ENCODE measurements at regions not wholly inside any gene's neighbourhood (a gene's known extent, or its start where the extent isn't known, plus 50 kb on each side); places are given as distances from the start of the nearest gene placed in this dataset.

- TF ChIP-seq RAD21 (CRISPR knock-in tag; IDR thresholded peaks at IDR 0.05) (peak; percentile 85), ZNF629 (CRISPR knock-in tag; conservative IDR thresholded peaks at IDR 0.05) (no peak), FOSL2 (CRISPR knock-in tag; IDR thresholded peaks at IDR 0.05) (peak; percentile 26; the same call in 1 of the 2 replicates), SMAD1 (CRISPR knock-in tag; IDR thresholded peaks at IDR 0.05; ENCODE audit: borderline replicate concordance, low read depth) (no peak), TBX2 (CRISPR knock-in tag; IDR thresholded peaks at IDR 0.05; ENCODE audit: borderline replicate concordance) (no peak), ZNF484 (CRISPR knock-in tag; IDR thresholded peaks at IDR 0.05; ENCODE audit: borderline replicate concordance, low read depth) (no peak), ZFYVE20 (CRISPR knock-in tag; IDR thresholded peaks at IDR 0.05; ENCODE audit: borderline replicate concordance, low read depth) (no peak), ZMAT3 (CRISPR knock-in tag; conservative IDR thresholded peaks at IDR 0.05) (no peak), JUN (CRISPR knock-in tag; IDR thresholded peaks at IDR 0.05) (no peak), MLX (CRISPR knock-in tag; IDR thresholded peaks at IDR 0.05) (no peak), KLF15 (CRISPR knock-in tag; IDR thresholded peaks at IDR 0.05; ENCODE audit: borderline replicate concordance) (no peak), TRIM24 (CRISPR knock-in tag; IDR thresholded peaks at IDR 0.05) (no peak), GABPB1 (CRISPR knock-in tag; IDR thresholded peaks at IDR 0.05) (peak; percentile 31; the same call in 1 of the 2 replicates), SETDB1 (CRISPR knock-in tag; IDR thresholded peaks at IDR 0.05; ENCODE audit: borderline replicate concordance) (no peak), IKZF4 (CRISPR knock-in tag; IDR thresholded peaks at IDR 0.05; ENCODE audit: borderline replicate concordance, low read depth, not compliant biosample characterization) (no peak), MAX (IDR thresholded peaks at IDR 0.05) (0 out of 2 replicates have a peak, but pooled peaks have one; percentile 13), GLI4 (CRISPR knock-in tag; IDR thresholded peaks at IDR 0.05; ENCODE audit: borderline replicate concordance) (no peak), CREBL2 (CRISPR knock-in tag; IDR thresholded peaks at IDR 0.05; ENCODE audit: borderline replicate concordance) (no peak), MTF2 (CRISPR knock-in tag; IDR thresholded peaks at IDR 0.05; ENCODE audit: borderline replicate concordance) (peak; percentile 92; the same call in 1 of the 2 replicates), ZNF660 (CRISPR knock-in tag; IDR thresholded peaks at IDR 0.05; ENCODE audit: borderline replicate concordance, low read depth) (no peak), ZNF30 (CRISPR knock-in tag; IDR thresholded peaks at IDR 0.05) (no peak), SMAD3 (CRISPR knock-in tag; IDR thresholded peaks at IDR 0.05) (0 out of 2 replicates have a peak, but pooled peaks have one; percentile 41), LBX2 (CRISPR knock-in tag; IDR thresholded peaks at IDR 0.05; ENCODE audit: borderline replicate concordance) (no peak), ZNF576 (CRISPR knock-in tag; IDR thresholded peaks at IDR 0.05) (0 out of 2 replicates have a peak, but pooled peaks have one; percentile 54), KDM2A (CRISPR knock-in tag; IDR thresholded peaks at IDR 0.05; ENCODE audit: borderline replicate concordance, low read depth) (peak; percentile 83), CEBPG (CRISPR knock-in tag; IDR thresholded peaks at IDR 0.05) (no peak), ZNF644 (CRISPR knock-in tag; IDR thresholded peaks at IDR 0.05; ENCODE audit: low read depth) (no peak), GPBP1L1 (CRISPR knock-in tag; IDR thresholded peaks at IDR 0.05) (no peak)
Measured at GRCh38 chr11:16613512-16614381, 124.7 kb upstream of the C11orf58 start (continued).
